RCC 7860 (cell line): ENCODE measurements at regions not wholly inside any gene's neighbourhood (a gene's known extent, or its start where the extent isn't known, plus 50 kb on each side); places are given as distances from the start of the nearest gene placed in this dataset.

Source experiments
- DNase-seq: peaks from one replicate; pipeline ENCODE4 v3.0.0-alpha.2; 2015; ENCODE audit warnings: low spot score
- FAIRE-seq: peaks from 2 replicates; lab custom pipeline; 2012; peaks lifted over from hg19 to GRCh38; lab: Jason Lieb, UNC

GRCh38 chr12:115763376-115763775, 514.1 kb downstream of the MED13L start:
- no peak for FAIRE-seq
- DNase-seq, result no peak

- FAIRE-seq (no peak), DNase-seq (no peak)
These were observed 514.6 kb downstream of the MED13L start for GRCh38 chr12:115762936-115763335.

- FAIRE-seq, result no peak
These were observed 515.7 kb downstream of the MED13L start for GRCh38 chr12:115761784-115762183.

GRCh38 chr12:115760231-115760630, 517.3 kb downstream of the MED13L start:
- no peak for FAIRE-seq

More at GRCh38 chr12:115761784-115762183, 515.7 kb downstream of the MED13L start:
- DNase-seq, result no peak

DNA sequence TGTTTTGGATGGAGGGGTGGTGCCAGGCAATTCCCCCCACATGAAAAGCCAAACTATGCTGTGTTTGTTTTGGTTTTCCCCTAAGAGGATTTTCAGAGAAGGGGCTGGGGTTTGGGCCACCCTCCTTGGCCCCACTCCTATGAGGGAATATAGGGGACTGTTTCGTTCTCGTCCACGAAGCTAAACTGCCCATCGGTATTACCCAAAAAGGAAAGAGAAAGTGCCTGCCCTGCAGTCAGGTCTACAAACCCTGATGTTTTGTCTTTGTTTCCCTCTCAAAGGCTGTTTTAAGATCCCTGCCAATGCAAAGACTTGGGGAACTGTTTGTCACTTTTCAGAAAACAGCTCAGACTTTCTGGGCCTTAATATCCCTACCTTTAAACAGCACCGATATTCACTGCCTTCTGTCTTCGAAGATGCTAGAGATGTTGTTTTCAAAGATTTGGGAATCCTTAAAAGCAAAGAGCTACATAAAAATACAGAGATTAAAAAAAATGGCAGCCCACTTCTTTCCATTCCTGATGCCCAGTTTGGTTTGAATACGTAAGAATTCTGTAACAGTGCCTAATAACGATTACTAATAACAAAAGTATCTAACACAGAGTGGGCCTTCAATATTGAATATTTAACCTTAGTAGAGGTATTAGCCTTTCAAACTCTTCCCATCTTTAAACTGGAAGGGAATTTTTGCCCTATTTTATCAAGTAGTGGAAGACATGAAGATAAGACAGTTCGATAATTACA, 518.4 kb downstream of the MED13L start:
- no peak for DNase-seq
- no peak for FAIRE-seq

More at GRCh38 chr12:115760231-115760630, 517.3 kb downstream of the MED13L start:
- no peak for DNase-seq

DNA sequence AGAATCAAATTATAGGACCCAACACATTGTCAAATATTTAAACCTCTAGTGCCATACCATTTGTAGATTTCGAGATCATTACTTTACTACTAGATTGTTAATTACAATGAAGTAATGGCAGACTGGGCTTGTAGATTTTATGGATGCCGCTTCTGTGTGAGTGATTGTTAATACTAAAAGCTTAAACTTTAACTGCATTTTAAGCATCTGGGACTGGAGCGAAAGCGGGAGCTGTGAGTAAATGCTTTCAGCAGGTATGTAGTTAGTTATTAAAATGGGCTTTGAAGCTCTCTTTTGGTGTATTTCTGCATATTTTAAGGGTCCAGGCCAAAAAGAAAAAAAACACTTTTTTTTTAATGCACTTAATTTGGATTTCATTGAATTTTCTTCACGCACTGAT, 519.3 kb downstream of the MED13L start:
- FAIRE-seq (no peak), DNase-seq (no peak)

DNA sequence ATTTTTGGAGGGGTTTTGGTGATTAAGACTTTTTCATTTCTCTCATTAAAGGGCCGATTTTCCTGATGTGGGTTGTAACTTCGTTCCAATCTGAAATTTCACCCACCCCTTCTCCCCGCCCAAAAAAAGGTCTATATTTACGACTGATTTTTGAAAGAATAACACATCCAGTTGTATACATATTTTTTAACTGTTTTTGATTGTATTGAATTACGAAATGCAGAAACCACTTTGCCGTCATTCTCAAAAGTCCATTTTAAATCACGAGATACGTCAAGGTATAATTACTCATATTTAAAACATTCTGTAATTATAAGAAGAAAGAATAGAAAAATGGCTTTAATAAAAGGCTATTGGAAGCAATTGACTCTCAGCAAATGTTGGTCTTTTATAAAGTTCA, 520.7 kb downstream of the MED13L start:
- DNase-seq, result no peak
- FAIRE-seq, result no peak

GRCh38 chr12:115756271-115756670, 521.2 kb downstream of the MED13L start:
- DNase-seq, result no peak
- FAIRE-seq, result no peak

DNA sequence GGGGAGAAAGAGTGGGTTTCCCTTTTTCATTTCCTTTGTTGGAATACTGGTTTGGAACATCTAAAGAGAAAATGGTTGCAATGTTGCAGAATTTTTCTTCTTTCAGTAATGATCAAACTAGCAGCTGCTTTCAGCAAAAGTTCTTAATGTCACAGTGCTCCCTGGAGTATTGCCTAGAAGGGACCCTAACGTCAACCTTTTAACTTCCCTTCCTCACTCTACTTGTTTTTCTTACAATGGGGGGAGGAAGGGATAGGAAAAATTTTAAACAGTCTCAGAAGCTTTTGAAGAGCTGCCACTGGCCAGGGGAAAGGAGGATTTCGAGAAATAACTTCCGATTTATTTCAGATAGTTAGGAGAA, 521.8 kb downstream of the MED13L start:
- DNase-seq (no peak), FAIRE-seq (no peak)

- FAIRE-seq (no peak), DNase-seq (no peak)
These were observed 522.3 kb downstream of the MED13L start for GRCh38 chr12:115755061-115755724.

DNA sequence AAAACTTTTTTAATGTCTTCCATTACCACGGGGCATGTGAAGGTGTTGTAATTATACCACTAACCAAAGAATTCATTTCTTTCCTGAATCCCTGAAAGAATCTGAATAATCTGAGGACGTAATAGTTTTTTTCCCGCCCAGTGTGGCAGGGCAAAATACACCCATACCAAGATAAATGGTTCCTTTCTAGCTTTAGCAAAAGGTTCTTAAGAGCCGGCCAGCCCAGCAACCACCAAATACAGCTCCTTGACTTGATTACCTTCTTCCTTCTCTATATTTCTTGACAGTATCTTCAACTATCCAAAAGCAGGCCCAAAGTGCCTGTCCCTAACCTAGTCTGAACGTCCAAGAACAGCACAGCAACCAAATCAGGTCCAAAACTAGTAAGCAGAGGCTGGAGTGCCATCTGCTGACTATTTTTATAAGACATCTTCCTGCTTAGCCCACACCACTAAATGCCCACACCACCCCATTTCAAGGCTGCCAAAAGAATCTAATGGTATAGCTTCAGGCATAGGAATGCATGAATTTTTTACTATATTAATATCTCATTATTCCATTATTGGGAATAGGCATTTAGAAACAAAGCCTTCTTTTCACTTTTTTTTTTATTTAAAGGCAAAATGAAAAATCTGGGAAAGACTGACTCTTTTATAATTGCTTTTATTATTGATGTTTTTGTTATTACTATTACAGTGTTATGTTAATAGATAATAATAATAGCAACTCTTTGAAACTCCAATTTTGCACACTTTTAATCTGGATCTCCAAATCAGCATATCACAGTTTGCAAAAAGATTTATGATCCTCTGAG, 524.4 kb downstream of the MED13L start:
- DNase-seq (peak; percentile 48), FAIRE-seq (peak; percentile 10)

DNA sequence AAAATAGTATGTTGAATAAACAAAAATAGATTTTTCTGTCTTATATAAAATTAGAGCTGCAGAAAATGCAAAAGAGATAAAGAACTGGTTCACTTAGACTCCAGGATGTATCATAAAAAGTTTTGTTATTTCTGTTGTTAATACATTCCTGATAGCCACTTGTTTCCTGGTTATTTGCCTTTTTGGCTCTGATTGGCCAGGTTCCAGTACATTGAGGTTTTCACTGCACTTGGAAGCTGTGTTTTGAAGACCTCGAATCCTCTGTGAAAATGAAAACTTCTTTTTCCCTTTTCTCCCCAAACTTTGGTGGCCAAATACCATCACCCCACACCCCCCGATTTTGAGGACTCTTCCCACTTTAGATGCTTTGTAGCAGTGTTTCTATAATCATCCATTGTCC, 525.3 kb downstream of the MED13L start:
- FAIRE-seq (no peak), DNase-seq (no peak)

GRCh38 chr12:115750340-115750739, 527.2 kb downstream of the MED13L start:
- no peak for FAIRE-seq

GRCh38 chr12:115749071-115749841, 528.2 kb downstream of the MED13L start:
- DNase-seq (no peak), FAIRE-seq (no peak)

More at GRCh38 chr12:115750340-115750739, 527.2 kb downstream of the MED13L start:
- no peak for DNase-seq

DNA sequence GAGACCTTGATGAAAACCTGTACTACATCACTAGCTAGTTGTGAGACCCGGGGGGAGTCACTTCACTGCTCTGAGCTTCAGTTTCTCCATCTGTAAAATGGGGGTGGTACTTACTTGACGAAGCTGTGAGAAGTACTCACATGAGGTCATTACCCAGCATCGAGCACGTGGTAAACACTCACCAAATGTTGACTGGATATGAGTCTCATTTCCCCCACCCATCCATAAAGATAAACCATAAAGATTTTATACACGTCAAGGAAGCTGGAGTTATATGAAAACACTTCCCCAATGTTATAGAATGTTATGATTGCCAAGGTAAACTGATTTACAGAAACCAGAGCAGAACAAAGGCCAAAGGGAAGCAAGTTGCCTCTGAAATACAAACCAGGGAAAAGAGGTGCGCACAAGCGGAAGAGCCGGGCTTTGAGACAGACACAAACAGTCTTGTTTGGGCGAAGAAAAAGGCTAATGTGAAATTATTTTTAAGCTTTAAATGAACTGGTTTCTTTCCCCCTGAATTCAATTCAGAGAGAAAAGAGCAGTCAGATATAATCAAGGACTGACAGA, 536.8 kb downstream of the MED13L start:
- no peak for DNase-seq
- no peak for FAIRE-seq

- FAIRE-seq (no peak), DNase-seq (no peak)
These were observed 539.6 kb downstream of the MED13L start for GRCh38 chr12:115737895-115738294.

DNA sequence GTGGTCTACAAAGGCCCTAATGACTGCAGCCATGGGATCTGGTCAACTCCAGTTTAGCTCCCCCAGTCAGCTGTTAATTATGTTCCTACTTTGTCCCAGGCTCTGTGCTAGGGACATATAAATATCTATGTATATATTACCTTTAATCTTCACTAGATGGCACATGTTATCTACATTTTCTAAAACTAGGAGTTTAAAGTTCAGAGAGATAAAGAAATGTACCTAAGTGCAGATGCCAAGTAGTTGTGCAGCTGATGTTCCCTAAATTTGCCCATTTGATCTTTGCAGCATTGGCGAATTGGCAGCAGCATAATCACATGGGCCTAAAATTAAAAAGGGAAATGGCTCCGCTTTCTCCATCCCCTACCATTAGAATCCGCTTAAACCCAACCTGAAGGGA, 541.1 kb downstream of the MED13L start:
- FAIRE-seq, result no peak
- no peak for DNase-seq

GRCh38 chr12:115730975-115731541, 546.4 kb downstream of the MED13L start:
- FAIRE-seq (no peak), DNase-seq (no peak)

DNA sequence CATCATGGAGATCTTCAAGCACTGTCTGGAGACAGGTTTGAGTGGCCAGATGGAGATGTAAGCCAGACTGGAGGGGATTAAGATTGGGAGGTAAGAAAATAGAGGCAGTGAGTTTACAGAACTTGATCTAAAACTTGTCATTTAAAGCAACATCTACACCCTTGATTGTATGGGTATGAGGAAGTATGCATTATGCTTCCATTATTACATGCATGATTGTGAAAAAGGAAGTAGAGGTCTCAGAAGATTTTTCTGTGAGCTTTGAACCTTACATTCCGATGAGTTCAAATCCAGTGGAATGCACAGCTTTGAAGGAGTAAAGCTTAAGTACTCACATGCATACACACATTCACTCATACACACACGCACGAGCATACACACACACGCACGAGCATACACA, 550.8 kb downstream of the MED13L start:
- DNase-seq (no peak), FAIRE-seq (no peak)

- FAIRE-seq (no peak), DNase-seq (no peak)
These were observed 555.3 kb downstream of the MED13L start for GRCh38 chr12:115722181-115722580.
